Neural cell (in vitro differentiated cells): ENCODE measurements at regions not wholly inside any gene's neighbourhood (a gene's known extent, or its start where the extent isn't known, plus 50 kb on each side); places are given as distances from the start of the nearest gene placed in this dataset.

Source experiments
- EP300 ChIP-seq: fragments of 450-650 bp; conservative IDR thresholded peaks from 2 replicates; pipeline ENCODE4 v1.6.1; 2014; ENCODE audit warnings: antibody characterized with exemption, mild to moderate bottlenecking, moderate library complexity; ENCODE audit not compliant: poor library complexity, severe bottlenecking
- EZH2 ChIP-seq: fragments of 200-600, 300-800 bp; shearing (Covaris generic), sonication (generic); IDR thresholded peaks from 2 replicates; pipeline ENCODE4 v1.6.1; 2014; ENCODE audit warnings: antibody characterized with exemption, low read length, borderline replicate concordance, mild to moderate bottlenecking; ENCODE audit not compliant: insufficient read depth, poor library complexity, severe bottlenecking
- MXI1 ChIP-seq: fragments of 450-650 bp; conservative IDR thresholded peaks from 2 replicates; pipeline ENCODE4 v1.6.1; 2014; ENCODE audit warnings: antibody characterized with exemption, mild to moderate bottlenecking; ENCODE audit not compliant: poor library complexity, severe bottlenecking
- POLR2AphosphoS5 ChIP-seq: IDR thresholded peaks from 2 replicates; pipeline ENCODE4 v1.6.1; 2012
- RAD21 ChIP-seq: fragments of 450-650 bp; conservative IDR thresholded peaks from 2 replicates; pipeline ENCODE4 v1.6.1; 2014; ENCODE audit warnings: antibody characterized with exemption, mild to moderate bottlenecking, moderate library complexity
- REST ChIP-seq: IDR thresholded peaks from 2 replicates; pipeline ENCODE4 v1.6.1; 2012; ENCODE audit warnings: borderline replicate concordance
- TAF1 ChIP-seq: IDR thresholded peaks from 2 replicates; pipeline ENCODE4 v1.6.1; 2012; ENCODE audit warnings: low read depth
- TF ChIP-seq, protein P1 (sequence below): fragments of 450-650 bp; IDR thresholded peaks from 2 replicates; pipeline ENCODE4 v1.5.1; 2014; ENCODE audit warnings: antibody characterized with exemption, mild to moderate bottlenecking, moderate library complexity; ENCODE audit not compliant: poor library complexity, severe bottlenecking

DNA sequence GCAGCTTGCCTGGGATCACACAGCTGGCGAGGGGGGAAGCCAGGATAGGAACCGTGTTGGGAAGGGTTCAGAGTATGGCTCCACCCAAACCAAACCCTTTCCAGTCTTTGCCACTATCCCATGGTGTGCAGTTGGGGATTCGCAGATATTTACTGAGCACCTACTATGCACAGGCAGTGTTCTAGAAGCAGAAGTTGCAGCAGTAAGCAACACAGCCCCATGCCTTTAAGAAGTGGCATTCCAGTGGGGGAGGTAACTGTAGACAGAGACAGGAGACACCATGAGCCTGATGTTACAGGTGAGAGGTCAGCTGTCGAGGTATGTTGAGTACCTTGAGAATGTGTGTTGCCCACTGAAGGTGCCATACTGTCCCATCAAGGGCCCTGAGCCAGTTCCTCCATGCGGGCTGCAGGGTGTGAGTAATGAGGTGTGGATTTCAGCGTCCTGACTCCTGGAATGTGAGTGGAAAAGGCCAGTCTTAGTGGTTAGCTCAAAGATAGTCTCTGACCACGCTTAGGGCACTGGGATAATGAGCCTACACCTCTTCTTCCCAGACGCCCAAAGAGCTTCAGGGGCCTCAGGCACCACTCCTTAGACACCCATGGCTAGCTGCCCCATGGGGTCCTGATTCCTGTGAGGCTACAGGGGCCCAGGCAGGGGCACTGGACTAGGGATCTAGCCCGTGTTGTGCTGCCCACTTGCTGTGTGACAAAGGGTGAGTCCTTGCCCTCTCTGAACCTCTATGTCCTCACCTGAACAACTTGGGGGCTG is 71.8 kb upstream of the TP53I11 start:
- TF ChIP-seq, protein P1, sequence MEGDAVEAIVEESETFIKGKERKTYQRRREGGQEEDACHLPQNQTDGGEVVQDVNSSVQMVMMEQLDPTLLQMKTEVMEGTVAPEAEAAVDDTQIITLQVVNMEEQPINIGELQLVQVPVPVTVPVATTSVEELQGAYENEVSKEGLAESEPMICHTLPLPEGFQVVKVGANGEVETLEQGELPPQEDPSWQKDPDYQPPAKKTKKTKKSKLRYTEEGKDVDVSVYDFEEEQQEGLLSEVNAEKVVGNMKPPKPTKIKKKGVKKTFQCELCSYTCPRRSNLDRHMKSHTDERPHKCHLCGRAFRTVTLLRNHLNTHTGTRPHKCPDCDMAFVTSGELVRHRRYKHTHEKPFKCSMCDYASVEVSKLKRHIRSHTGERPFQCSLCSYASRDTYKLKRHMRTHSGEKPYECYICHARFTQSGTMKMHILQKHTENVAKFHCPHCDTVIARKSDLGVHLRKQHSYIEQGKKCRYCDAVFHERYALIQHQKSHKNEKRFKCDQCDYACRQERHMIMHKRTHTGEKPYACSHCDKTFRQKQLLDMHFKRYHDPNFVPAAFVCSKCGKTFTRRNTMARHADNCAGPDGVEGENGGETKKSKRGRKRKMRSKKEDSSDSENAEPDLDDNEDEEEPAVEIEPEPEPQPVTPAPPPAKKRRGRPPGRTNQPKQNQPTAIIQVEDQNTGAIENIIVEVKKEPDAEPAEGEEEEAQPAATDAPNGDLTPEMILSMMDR = no peak
- TF ChIP-seq EZH2 = no peak
- no peak for TF ChIP-seq POLR2AphosphoS5
- no peak for TF ChIP-seq RAD21
- no peak for TF ChIP-seq TAF1
- no peak for TF ChIP-seq REST
- TF ChIP-seq EP300 = no peak
- TF ChIP-seq MXI1 = no peak
